Fibroblast of mammary gland (primary cell): ENCODE measurements at regions not wholly inside any gene's neighbourhood (a gene's known extent, or its start where the extent isn't known, plus 50 kb on each side); places are given as distances from the start of the nearest gene placed in this dataset.

Experiments
- DNase-seq: peaks from one replicate; pipeline ENCODE4 v3.0.0-alpha.2; 2010; ENCODE audit warnings: low read depth
- H3K4me3 ChIP-seq: 2 replicates; pipeline ENCODE4 v1.5.1; 2011; ENCODE audit warnings: low read depth, mild to moderate bottlenecking, low read length, moderate library complexity; ENCODE audit not compliant: control insufficient read depth
- TF ChIP-seq, protein P1 (sequence below): conservative IDR thresholded peaks from 2 replicates; pipeline ENCODE4 v1.5.1; 2011; ENCODE audit warnings: low read depth, low read length, inconsistent platforms; ENCODE audit not compliant: control insufficient read depth, insufficient read depth

DNA sequence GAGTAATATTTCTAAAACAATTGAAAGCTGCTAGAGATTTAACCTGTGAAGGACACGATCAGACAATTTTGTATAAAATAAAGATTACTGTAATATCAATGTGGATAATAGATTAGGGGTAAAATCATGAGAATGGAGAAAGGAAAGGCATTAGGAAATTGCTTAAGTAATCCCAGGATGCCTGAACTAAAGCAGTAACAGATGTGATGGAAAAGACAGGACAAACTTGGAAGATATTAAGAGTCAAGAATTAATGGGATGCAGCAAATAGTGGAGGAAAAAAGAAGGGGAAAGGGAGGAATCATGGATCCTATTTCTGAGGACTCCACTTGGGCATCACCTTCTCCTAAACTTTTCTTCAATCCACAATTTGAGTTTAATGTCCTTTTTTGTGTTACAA is 437.1 kb upstream of the PMFBP1 start:
- TF ChIP-seq, protein P1, sequence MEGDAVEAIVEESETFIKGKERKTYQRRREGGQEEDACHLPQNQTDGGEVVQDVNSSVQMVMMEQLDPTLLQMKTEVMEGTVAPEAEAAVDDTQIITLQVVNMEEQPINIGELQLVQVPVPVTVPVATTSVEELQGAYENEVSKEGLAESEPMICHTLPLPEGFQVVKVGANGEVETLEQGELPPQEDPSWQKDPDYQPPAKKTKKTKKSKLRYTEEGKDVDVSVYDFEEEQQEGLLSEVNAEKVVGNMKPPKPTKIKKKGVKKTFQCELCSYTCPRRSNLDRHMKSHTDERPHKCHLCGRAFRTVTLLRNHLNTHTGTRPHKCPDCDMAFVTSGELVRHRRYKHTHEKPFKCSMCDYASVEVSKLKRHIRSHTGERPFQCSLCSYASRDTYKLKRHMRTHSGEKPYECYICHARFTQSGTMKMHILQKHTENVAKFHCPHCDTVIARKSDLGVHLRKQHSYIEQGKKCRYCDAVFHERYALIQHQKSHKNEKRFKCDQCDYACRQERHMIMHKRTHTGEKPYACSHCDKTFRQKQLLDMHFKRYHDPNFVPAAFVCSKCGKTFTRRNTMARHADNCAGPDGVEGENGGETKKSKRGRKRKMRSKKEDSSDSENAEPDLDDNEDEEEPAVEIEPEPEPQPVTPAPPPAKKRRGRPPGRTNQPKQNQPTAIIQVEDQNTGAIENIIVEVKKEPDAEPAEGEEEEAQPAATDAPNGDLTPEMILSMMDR = no peak
- DNase-seq = no peak
- no peak overlapping the region for H3K4me3 ChIP-seq

DNA sequence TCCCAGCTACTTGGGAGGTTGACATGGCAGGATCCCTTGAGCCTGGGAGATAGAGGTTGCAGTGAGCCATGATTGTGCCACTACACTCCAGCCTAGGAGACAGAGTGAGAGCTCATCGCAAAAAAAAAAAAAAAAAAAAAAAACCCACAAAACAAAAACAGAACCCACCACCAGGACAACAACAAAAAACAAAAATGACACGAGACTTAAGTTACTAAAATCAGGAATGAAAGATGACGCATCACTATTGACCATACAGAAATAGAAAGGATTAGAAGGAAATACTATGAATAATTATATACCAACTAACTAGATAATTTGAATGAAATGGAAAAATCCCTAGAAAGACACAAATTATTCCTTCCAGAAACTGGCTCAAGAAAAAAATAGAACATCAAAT is 432.4 kb upstream of the PMFBP1 start:
- TF ChIP-seq, protein P1 = no peak
- no peak overlapping the region for H3K4me3 ChIP-seq
- no peak for DNase-seq

DNA sequence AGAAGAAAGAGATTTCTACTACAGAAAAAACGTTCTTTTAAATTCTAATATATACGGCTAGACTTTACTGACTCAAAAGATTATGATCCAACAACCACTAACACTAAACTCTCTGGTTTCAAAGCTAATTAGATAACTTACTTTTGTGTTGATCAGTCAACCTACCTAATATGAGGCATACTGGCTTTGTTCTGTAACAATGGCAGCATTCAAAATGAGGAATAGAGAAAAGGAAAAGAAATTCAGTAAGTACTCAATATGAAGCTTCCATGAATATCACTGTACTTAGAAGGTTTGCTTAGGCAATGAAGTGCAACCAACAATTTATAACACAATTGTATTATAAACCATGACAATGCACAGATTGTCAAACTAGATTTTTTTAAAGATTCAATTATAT is 430.5 kb upstream of the PMFBP1 start:
- no peak for DNase-seq
- no peak overlapping the region for H3K4me3 ChIP-seq
- TF ChIP-seq, protein P1 = no peak

DNA sequence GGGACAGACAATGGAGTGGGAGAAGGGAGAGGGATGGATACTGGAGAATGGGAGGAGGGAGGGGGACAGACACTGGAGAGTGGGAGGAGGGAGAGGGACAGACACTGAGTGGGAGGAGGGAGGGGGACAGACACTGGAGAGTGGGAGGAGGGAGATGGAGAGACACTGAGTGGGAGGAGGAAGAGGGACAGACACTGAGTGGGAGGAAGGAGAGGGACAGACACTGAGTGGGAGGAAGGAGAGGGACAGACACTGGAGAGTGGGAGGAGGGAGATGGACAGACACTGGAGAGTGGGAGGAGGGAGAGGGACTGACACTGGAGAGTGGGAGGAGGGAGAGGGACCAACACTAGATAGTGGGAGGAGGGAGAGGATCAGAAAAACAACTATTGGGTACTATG is 426.7 kb upstream of the PMFBP1 start:
- no peak for DNase-seq
- TF ChIP-seq, protein P1 = no peak

DNA sequence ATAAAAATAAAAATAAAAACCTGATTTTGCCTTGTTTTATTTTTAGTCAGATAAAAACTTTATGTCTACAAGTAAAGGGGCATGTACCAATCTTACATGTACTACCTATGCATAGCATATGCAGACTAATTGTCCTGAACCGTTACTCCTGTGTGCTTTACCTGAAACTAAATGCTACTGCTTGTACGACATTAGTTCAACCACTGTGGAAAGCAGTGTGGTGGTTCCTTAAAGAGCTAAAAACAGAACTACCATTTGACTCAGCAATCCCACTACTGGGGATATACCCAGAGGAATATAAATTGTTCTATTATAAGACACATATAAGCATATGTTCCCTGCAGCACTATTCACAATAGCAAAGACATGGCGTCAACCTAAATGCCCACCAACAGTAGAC is 426.0 kb upstream of the PMFBP1 start:
- TF ChIP-seq, protein P1 = no peak
- no peak for DNase-seq
- H3K4me3 ChIP-seq = no peak overlapping the region

More for the DNA sequence above, 426.7 kb upstream of the PMFBP1 start:
- no peak overlapping the region for H3K4me3 ChIP-seq

DNA sequence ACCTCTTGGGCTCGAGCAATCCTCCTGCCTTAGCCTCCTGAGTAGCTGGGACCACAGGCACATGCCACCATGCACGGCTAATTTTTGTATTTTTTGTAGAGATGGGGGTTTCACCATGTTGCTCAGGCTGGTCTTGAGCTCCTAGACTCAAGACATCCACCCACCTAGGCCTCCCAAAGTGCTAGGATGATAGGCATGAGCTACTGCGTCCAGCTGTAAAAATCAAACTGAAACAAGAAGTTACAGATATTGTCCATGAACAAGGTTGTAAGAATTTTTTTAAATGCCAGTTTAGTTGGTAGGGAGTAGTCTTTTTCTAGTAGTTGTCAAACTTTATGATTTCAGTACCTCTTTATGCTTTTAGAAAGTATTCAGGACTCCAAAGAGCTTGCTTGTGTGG is 424.4 kb upstream of the PMFBP1 start:
- H3K4me3 ChIP-seq = no peak overlapping the region
- TF ChIP-seq, protein P1 = no peak
- DNase-seq = no peak
